ENCODE measurements at regions not wholly inside any gene's neighbourhood (a gene's known extent, or its start where the extent isn't known, plus 50 kb on each side); places are given as distances from the start of the nearest gene placed in this dataset.

DNA sequence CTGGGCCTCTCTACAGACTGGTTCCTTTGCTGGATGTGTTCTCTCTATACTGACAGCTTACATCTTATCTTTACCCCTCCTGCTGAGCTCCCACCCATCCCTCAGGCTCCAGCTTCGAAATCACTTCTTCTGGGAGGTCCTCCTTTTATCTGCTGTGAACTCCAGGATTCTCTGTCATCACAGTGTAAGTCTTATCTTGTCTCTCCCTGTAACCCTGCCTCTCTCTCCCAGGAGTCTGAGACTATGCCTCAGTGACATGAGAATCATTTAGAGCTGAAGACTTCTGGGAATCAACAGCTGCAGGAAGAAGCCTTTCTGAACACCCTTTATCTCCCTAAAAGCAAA lies 148.1 kb upstream of the HS3ST3A1 start:
- TF ChIP-seq ARNT (IDR thresholded peaks at IDR 0.05) (no peak), FOXM1 (IDR thresholded peaks at IDR 0.05; ENCODE audit: borderline replicate concordance) (no peak), SP1 (IDR thresholded peaks at IDR 0.05) (no peak), FOXA1 (IDR thresholded peaks at IDR 0.05) (no peak), SUZ12 (IDR thresholded peaks at IDR 0.05) (no peak), BHLHE40 (IDR thresholded peaks at IDR 0.05; ENCODE audit: borderline replicate concordance) (no peak), ELF4 (IDR thresholded peaks at IDR 0.05) (no peak), ZNF384 (IDR thresholded peaks at IDR 0.05) (no peak), FOXK2 (IDR thresholded peaks at IDR 0.05) (no peak), CTBP1 (IDR thresholded peaks at IDR 0.05; ENCODE audit: borderline replicate concordance) (no peak), NFRKB (IDR thresholded peaks at IDR 0.05) (no peak)
